Ovary (tissue), 3 donors: ENCODE measurements at regions not wholly inside any gene's neighbourhood (a gene's known extent, or its start where the extent isn't known, plus 50 kb on each side); places are given as distances from the start of the nearest gene placed in this dataset.

Experiments used
- POLR2A ChIP-seq: fragments of 450-650 bp; IDR thresholded peaks from one replicate; pipeline ENCODE4 v1.6.1; 2017; ENCODE audit warnings: antibody characterized with exemption, mild to moderate bottlenecking, moderate library complexity
- TF ChIP-seq, protein P1 (sequence below), 3 donors: fragments of 450-650 bp in 2 of 3; fragments of 200-600 bp in 1 of 3; IDR thresholded peaks; one replicate each; pipeline versions ENCODE4 v1.5.1 to v1.8.0; 2016 to 2022; ENCODE audit warnings: antibody characterized with exemption in 3 of 3, mild to moderate bottlenecking in 1 of 3
- donor health status: DM: no; HTN: no; CAD: no.

- TF ChIP-seq, protein P1, sequence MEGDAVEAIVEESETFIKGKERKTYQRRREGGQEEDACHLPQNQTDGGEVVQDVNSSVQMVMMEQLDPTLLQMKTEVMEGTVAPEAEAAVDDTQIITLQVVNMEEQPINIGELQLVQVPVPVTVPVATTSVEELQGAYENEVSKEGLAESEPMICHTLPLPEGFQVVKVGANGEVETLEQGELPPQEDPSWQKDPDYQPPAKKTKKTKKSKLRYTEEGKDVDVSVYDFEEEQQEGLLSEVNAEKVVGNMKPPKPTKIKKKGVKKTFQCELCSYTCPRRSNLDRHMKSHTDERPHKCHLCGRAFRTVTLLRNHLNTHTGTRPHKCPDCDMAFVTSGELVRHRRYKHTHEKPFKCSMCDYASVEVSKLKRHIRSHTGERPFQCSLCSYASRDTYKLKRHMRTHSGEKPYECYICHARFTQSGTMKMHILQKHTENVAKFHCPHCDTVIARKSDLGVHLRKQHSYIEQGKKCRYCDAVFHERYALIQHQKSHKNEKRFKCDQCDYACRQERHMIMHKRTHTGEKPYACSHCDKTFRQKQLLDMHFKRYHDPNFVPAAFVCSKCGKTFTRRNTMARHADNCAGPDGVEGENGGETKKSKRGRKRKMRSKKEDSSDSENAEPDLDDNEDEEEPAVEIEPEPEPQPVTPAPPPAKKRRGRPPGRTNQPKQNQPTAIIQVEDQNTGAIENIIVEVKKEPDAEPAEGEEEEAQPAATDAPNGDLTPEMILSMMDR (IDR thresholded peaks at IDR 0.05), result no peak
- TF ChIP-seq POLR2A, result no peak
Measured at GRCh38 chr3:154025007-154025406, 96.2 kb upstream of the ARHGEF26 start.
